Fibroblast of skin of left biceps (primary cell): ENCODE measurements at regions not wholly inside any gene's neighbourhood (a gene's known extent, or its start where the extent isn't known, plus 50 kb on each side); places are given as distances from the start of the nearest gene placed in this dataset.

Source experiments
- DNase-seq, 2 experiments: peaks; one replicate each; pipeline ENCODE4 v3.0.0-alpha.2; 2013; ENCODE audit warnings: low read depth in 2 of 2

DNA sequence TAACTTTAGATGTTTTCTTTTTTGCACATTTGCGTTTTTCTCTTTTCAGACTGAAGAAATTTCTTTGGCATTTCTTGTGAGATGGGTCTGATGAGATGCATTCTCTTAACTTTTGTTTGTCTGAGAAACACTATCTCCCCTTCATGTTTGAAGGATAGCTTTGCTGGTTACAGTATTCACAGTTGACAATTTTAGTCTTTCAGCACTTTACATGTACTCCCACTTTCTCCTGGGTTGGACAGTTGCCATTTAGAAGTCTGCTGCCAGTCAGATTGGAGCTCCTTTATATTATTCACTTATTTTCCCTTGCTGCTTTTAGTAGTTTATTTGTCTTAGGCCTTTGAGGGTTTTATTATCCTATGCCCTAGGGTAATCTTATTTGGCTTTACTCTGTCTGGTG lies 67.3 kb upstream of the VOPP1 start:
- no peak for DNase-seq

DNA sequence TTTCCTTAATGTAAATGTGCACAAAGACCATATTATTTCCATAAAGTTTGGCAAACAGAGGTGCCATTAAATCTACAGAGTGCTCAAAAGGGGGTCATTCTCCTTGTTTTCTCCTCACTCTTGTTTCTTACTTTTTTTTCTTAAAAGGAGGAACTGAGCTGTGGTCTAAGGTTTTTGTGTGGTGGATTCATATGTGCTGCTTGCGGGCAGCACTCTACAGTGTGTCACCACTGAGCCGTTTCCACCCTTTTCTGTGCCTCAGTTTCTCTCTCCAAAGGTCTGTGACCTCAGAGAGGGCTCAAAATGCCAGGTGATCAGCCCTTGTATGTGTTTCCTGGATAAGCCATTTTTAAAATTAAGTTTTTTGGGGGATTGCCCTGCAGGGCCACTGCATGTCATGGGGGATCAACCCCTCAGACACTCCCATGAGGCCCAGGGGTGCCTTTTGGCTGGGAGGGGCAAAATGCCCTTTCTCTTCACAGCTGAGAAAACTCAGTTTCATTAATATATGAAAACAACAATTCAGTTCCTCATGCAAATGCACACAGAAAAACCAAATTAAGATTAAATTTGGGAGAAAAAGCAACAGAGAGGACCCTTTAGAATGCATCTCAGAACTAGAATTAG lies 56.9 kb upstream of the VOPP1 start:
- DNase-seq = no peak

DNA sequence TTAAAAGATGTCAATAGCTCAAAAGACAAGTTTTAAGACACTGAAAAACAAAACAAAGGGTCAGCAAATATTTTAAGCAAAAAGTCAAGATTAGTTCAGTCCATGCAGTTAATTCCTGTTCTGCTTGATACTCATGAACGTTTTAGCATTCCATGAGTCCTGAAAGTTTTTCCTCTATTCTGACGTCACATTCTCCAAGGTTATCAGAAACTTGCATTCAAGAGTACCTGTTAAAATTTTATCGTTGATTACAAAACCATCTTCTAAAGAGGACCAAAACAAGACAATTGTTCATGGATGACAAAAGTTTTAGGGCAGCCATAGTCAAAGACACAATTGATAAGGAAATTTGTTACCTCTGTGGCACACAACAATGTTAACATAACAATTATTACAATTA lies 52.5 kb upstream of the VOPP1 start:
- DNase-seq = no peak

DNA sequence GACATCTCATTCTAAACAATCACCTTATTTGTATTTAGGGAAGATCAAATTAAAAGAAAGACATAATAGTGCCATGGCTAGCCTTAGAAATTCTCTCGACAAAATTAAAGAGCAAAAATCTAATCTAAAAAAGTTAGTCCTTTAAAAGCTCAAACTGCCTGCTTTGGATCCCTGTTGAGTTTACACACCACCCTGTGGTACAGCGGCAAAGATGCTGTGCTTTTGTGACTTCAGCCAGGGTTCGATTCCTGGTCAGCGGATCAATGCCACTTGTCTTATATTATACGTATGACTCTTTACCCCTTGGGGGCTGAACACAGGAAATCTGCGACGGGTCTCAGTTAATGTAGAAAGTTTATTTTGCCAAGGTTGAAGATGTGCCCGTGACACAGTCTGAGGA lies 51.3 kb upstream of the VOPP1 start:
- no peak for DNase-seq

DNA sequence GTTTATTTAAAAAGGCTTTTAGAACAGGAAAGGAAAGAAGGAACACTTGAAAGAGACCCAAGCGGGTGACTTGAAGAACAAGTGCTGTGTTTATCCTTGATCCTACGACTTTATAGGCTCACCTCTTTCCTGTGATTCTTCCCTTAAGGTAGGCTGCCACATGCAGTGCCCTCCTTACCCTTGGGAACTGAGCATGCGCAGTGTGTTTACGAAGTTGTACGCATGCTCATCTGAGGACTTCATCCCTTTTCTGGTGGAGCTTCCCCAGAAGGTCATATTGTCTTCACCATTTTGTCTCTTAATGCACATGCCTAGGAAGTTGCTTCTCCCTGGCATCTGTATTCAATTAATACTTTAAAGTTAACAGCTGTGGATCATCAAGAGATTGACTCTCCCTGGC lies 49.9 kb upstream of the VOPP1 start:
- DNase-seq = no peak
